HCT116 (cell line): ENCODE measurements at regions not wholly inside any gene's neighbourhood (a gene's known extent, or its start where the extent isn't known, plus 50 kb on each side); places are given as distances from the start of the nearest gene placed in this dataset.

Experiments
- ATAC-seq: fragments of 200-7000 bp; cut with Tn5 transposase; 2 replicates; pipeline ENCODE4 v1.9.1; 2020; ENCODE audit warnings: mild to moderate bottlenecking, moderate library complexity
- BruUV-seq: library from RNA; stranded (reverse); fragments of 400-500 nt; replicated peaks from 2 replicates; lab custom pipeline; 2021; lab: Mats Ljungman, UMichigan
- CTCF ChIA-PET: fragments of 300-600 bp; sonication (Branson Sonifier 250); formaldehyde crosslinking; loops from one replicate; lab custom pipeline; 2021; ENCODE audit warnings: antibody characterized with exemption; lab: Charles Lee
- POLR2A ChIA-PET: fragments of 300-600, 350-600 bp; sonication (Branson Sonifier 250); formaldehyde crosslinking; loops from one replicate; lab custom pipeline; 2021; ENCODE audit warnings: antibody characterized with exemption; lab: Charles Lee
- RAD21 ChIA-PET, 2 experiments: fragments of 300-600 bp; sonication (Branson Sonifier 250); formaldehyde crosslinking; loops; one replicate each; lab custom pipeline; 2023; ENCODE audit warnings: low total read pairs in 2 of 2; ENCODE audit not compliant: uncharacterized antibody in 2 of 2, unreplicated experiment in 2 of 2, low non-redundant PET in 1 of 2; lab: Charles Lee
- DNase-seq: peaks from one replicate; pipeline ENCODE4 v3.0.0-alpha.2; 2010; ENCODE audit warnings: low read depth, low spot score
- H2AFZ ChIP-seq: fragments of 200-600 bp; shearing (Covaris generic), sonication (generic); 2 replicates; pipeline ENCODE4 v1.6.1; 2017; ENCODE audit warnings: low read depth, mixed run types, mixed read lengths, antibody characterized with exemption, low read length; ENCODE audit not compliant: poor library complexity, severe bottlenecking
- H3K27ac ChIP-seq: 2 replicates; pipeline ENCODE4 v1.5.1; 2012; ENCODE audit warnings: low read depth, low read length
- H3K27me3 ChIP-seq: fragments of 200-600 bp; sonication (generic); 2 replicates; pipeline ENCODE4 v1.6.1; 2016; ENCODE audit warnings: mixed run types, low read length, mixed read lengths; ENCODE audit not compliant: insufficient read depth
- H3K36me3 ChIP-seq, 2 experiments: fragments of 200-500 bp in 1 of 2; fragments of 200-600 bp in 1 of 2; sonication (Bioruptor generic) in 1 of 2; sonication (generic) in 1 of 2; 2 replicates each; pipeline versions ENCODE4 v1.5.1 to v1.6.1; 2014 to 2016; ENCODE audit warnings: low read length in 2 of 2, inconsistent platforms in 1 of 2, mixed read lengths in 1 of 2, mixed run types in 1 of 2; ENCODE audit not compliant: insufficient read depth in 2 of 2, control insufficient read depth in 1 of 2
- H3K4me1 ChIP-seq, 2 experiments: fragments of 200-600 bp in 1 of 2; sonication (generic) in 1 of 2; 2 replicates each; pipeline versions ENCODE4 v1.5.1 to v1.6.1; 2012 to 2017; ENCODE audit warnings: low read length in 2 of 2, inconsistent platforms in 1 of 2, mild to moderate bottlenecking in 1 of 2, mixed read lengths in 1 of 2, mixed run types in 1 of 2, moderate library complexity in 1 of 2; ENCODE audit not compliant: insufficient read depth in 2 of 2, control insufficient read depth in 1 of 2
- H3K4me2 ChIP-seq: fragments of 200-600 bp; sonication (generic); 2 replicates; pipeline ENCODE4 v1.6.1; 2017; ENCODE audit warnings: mixed run types, low read length, mixed read lengths
- H3K4me3 ChIP-seq, 2 experiments: fragments of 200-600 bp in 1 of 2; sonication (generic) in 1 of 2; replicated peaks in 1 of 2; 2 replicates each; pipeline ENCODE4 v1.5.1; 2011 to 2016; ENCODE audit warnings: low read length in 2 of 2, control low read depth in 1 of 2, low read depth in 1 of 2, mild to moderate bottlenecking in 1 of 2, mixed read lengths in 1 of 2, mixed run types in 1 of 2
- H3K79me2 ChIP-seq: fragments of 200-600 bp; sonication (generic); 2 replicates; pipeline ENCODE4 v1.6.1; 2017; ENCODE audit warnings: mild to moderate bottlenecking, mixed run types, low read length, moderate library complexity, mixed read lengths; ENCODE audit not compliant: insufficient read depth
- H3K9ac ChIP-seq: fragments of 200-600 bp; sonication (generic); 2 replicates; pipeline ENCODE4 v1.6.1; 2016; ENCODE audit warnings: low read length, mixed read lengths
- H3K9me2 ChIP-seq: fragments of 200-600 bp; sonication (generic), shearing (Covaris generic); 2 replicates; pipeline ENCODE4 v1.6.1; 2017; ENCODE audit warnings: mixed run types, mild to moderate bottlenecking, moderate library complexity; ENCODE audit not compliant: insufficient read depth
- H3K9me3 ChIP-seq, 2 experiments: fragments of 200-500 bp in 1 of 2; fragments of 200-600 bp in 1 of 2; sonication (Bioruptor generic) in 1 of 2; sonication (generic) in 1 of 2; 2 replicates each; pipeline ENCODE4 v1.6.1; 2014 to 2017; ENCODE audit warnings: low read length in 2 of 2, mixed read lengths in 2 of 2, inconsistent platforms in 1 of 2, low read depth in 1 of 2, mild to moderate bottlenecking in 1 of 2, mixed run types in 1 of 2, moderate library complexity in 1 of 2; ENCODE audit not compliant: control insufficient read depth in 1 of 2, insufficient read depth in 1 of 2
- H4K20me1 ChIP-seq: fragments of 200-600 bp; sonication (generic), shearing (Covaris generic); 2 replicates; pipeline ENCODE4 v1.6.1; 2017; ENCODE audit warnings: mixed run types, mild to moderate bottlenecking, moderate library complexity; ENCODE audit not compliant: insufficient read depth
- ATF3 ChIP-seq: IDR thresholded peaks from 2 replicates; pipeline ENCODE4 v1.6.1; 2012
- CBX3 ChIP-seq: IDR thresholded peaks from 2 replicates; pipeline ENCODE4 v1.6.1; 2012; ENCODE audit warnings: low read depth
- CEBPB ChIP-seq: IDR thresholded peaks from 2 replicates; pipeline ENCODE4 v1.6.1; 2012; ENCODE audit warnings: low read depth
- CTCF ChIP-seq, 3 experiments: fragments of 200-600 bp in 1 of 3; sonication (generic) in 1 of 3; IDR thresholded peaks in 2 of 3; conservative IDR thresholded peaks in 1 of 3; 2 replicates each; pipeline ENCODE4 v1.5.1; 2012 to 2017; ENCODE audit warnings: low read depth in 2 of 3, low read length in 2 of 3, antibody characterized with exemption in 1 of 3, borderline replicate concordance in 1 of 3, control low read depth in 1 of 3, mild to moderate bottlenecking in 1 of 3, mixed read lengths in 1 of 3, mixed run types in 1 of 3, moderate library complexity in 1 of 3; ENCODE audit not compliant: insufficient read depth in 1 of 3
- EGR1 ChIP-seq: IDR thresholded peaks from 2 replicates; pipeline ENCODE4 v1.6.1; 2012; ENCODE audit warnings: low read depth
- ELF1 ChIP-seq: IDR thresholded peaks from 2 replicates; pipeline ENCODE4 v1.6.1; 2012; ENCODE audit warnings: low read depth, borderline replicate concordance
- JUND ChIP-seq: IDR thresholded peaks from 2 replicates; pipeline ENCODE4 v1.6.1; 2012
- POLR2A ChIP-seq: IDR thresholded peaks from 2 replicates; pipeline ENCODE4 v1.7.0; 2011; ENCODE audit warnings: borderline replicate concordance; ENCODE audit not compliant: insufficient read depth, insufficient read length; ENCODE audit errors: extremely low read depth
- POLR2AphosphoS5 ChIP-seq: IDR thresholded peaks from 2 replicates; pipeline ENCODE4 v1.6.1; 2011; ENCODE audit warnings: mild to moderate bottlenecking, low read depth, low read length, moderate library complexity
- RAD21 ChIP-seq: IDR thresholded peaks from 2 replicates; pipeline ENCODE4 v1.6.1; 2012; ENCODE audit warnings: low read depth, mild to moderate bottlenecking
- SP1 ChIP-seq: IDR thresholded peaks from 2 replicates; pipeline ENCODE4 v1.6.1; 2012; ENCODE audit warnings: low read depth
- SRF ChIP-seq: IDR thresholded peaks from 2 replicates; pipeline ENCODE4 v1.6.1; 2012; ENCODE audit warnings: low read depth
- TCF7L2 ChIP-seq: IDR thresholded peaks from 2 replicates; pipeline ENCODE4 v1.7.0; 2011; ENCODE audit warnings: borderline replicate concordance, inconsistent platforms; ENCODE audit not compliant: insufficient read depth, insufficient read length; ENCODE audit errors: extremely low read depth
- intact Hi-C: fragments of 100-400 bp; cut with micrococcal nuclease; formaldehyde crosslinking; loops from 2 replicates; pipeline ENCODE4 v1.10.0; 2022

GRCh38 chr18:60059216-60059615 lies 159.4 kb downstream of the PMAIP1 start:
- intact Hi-C loops = no loop called here

More at GRCh38 chr18:60059216-60059615, 159.4 kb downstream of the PMAIP1 start:
- ChIA-PET RAD21 (no interaction called here), POLR2A (no interaction called here), CTCF (no interaction called here)
- no peak for ATAC-seq
- no TSS peak for BruUV-seq
- TF ChIP-seq JUND (no peak), CTCF (IDR thresholded peaks at IDR 0.05 in 2 of 3, conservative IDR thresholded peaks at IDR 0.05 in 1 of 3; ENCODE audit: borderline replicate concordance in 1 of 3, insufficient read depth in 1 of 3, low read depth in 2 of 3, low read length in 2 of 3) (no peak), CBX3 (no peak), ATF3 (no peak), RAD21 (no peak), CEBPB (no peak), POLR2AphosphoS5 (no peak), SP1 (no peak), TCF7L2 (no peak), ELF1 (no peak), SRF (no peak), EGR1 (no peak), POLR2A (no peak)
- H3K4me2 ChIP-seq = no peak overlapping the region
- H4K20me1 ChIP-seq = no peaks in the 10 kb centered on the region
- peaks cover 0 to 7% of the 10 kb centered on the region in 2 experiments; a peak in 2 of 4 replicates for H3K4me1 ChIP-seq
- no peak overlapping the region for H3K4me3 ChIP-seq
- H3K9me3 ChIP-seq = no peaks in the 10 kb centered on the region
- H3K27me3 ChIP-seq = no peaks in the 10 kb centered on the region
- H3K79me2 ChIP-seq = no peaks in the 10 kb centered on the region
- H2AFZ ChIP-seq = no peak overlapping the region
- H3K27ac ChIP-seq = no peak overlapping the region
- no peak overlapping the region for H3K9ac ChIP-seq
- no peak for DNase-seq
- no peaks in the 10 kb centered on the region for H3K36me3 ChIP-seq
- H3K9me2 ChIP-seq = no peaks in the 10 kb centered on the region
